HEK293 (cell line): ENCODE measurements at regions not wholly inside any gene's neighbourhood (a gene's known extent, or its start where the extent isn't known, plus 50 kb on each side); places are given as distances from the start of the nearest gene placed in this dataset.

Experiments
- CTCF ChIA-PET: fragments of 350-600 bp; formaldehyde crosslinking; extraction: SDS; loops from one replicate; lab custom pipeline; 2021; ENCODE audit warnings: antibody characterized with exemption; lab: Yijun Ruan, JAX
- POLR2A ChIA-PET: fragments of 300-600 bp; formaldehyde crosslinking; extraction: SDS; loops from one replicate; lab custom pipeline; 2020; ENCODE audit warnings: antibody characterized with exemption, inconsistent platforms; lab: Yijun Ruan, JAX
- H3K27ac ChIP-seq: fragments of 200-500 bp; sonication (Bioruptor generic); 2 replicates; pipeline ENCODE4 v1.5.1; 2014; ENCODE audit warnings: low read depth, low read length, control low read depth, inconsistent platforms; ENCODE audit errors: extremely low read depth
- H3K36me3 ChIP-seq, 2 experiments: fragments of 200-500 bp in 1 of 2; sonication (Bioruptor generic) in 1 of 2; 1 replicate in 1 of 2; 2 replicates in 1 of 2; pipeline ENCODE4 v1.5.1; 2014 to 2017; ENCODE audit warnings: inconsistent platforms in 2 of 2, low read length in 2 of 2; ENCODE audit not compliant: control insufficient read depth in 2 of 2, insufficient read depth in 1 of 2
- H3K4me1 ChIP-seq: fragments of 200-500 bp; sonication (Bioruptor generic); 2 replicates; pipeline ENCODE4 v1.5.1; 2014; ENCODE audit warnings: mild to moderate bottlenecking, low read length, inconsistent platforms; ENCODE audit not compliant: control insufficient read depth, insufficient read depth
- H3K4me3 ChIP-seq: 2 replicates; pipeline ENCODE4 v1.5.1; 2011; ENCODE audit warnings: low read depth, mild to moderate bottlenecking, control low read depth, low read length, moderate library complexity
- H3K9me3 ChIP-seq: fragments of 200-500 bp; sonication (Bioruptor generic); 2 replicates; pipeline ENCODE4 v1.5.1; 2014; ENCODE audit warnings: low read depth, low read length, inconsistent platforms; ENCODE audit not compliant: control insufficient read depth, insufficient read depth
- KLF9 ChIP-seq: fragments of 450-650 bp; formaldehyde crosslinking; IDR thresholded peaks from 2 replicates; pipeline ENCODE4 v1.5.1; 2016; ENCODE audit warnings: missing biosample characterization, missing genetic modification characterization, low read depth
- ZBTB49 ChIP-seq: fragments of 450-650 bp; formaldehyde crosslinking; IDR thresholded peaks from 2 replicates; pipeline ENCODE4 v1.5.1; 2016; ENCODE audit warnings: missing biosample characterization, missing genetic modification characterization, low read depth
- ZBTB8A ChIP-seq: fragments of 450-650 bp; formaldehyde crosslinking; IDR thresholded peaks from 2 replicates; pipeline ENCODE4 v1.5.1; 2016; ENCODE audit warnings: missing biosample characterization, missing genetic modification characterization
- ZFHX2 ChIP-seq: fragments of 450-650 bp; formaldehyde crosslinking; conservative IDR thresholded peaks from 2 replicates; pipeline ENCODE4 v1.5.1; 2016; ENCODE audit warnings: missing biosample characterization, missing genetic modification characterization
- ZFP3 ChIP-seq: fragments of 450-650 bp; formaldehyde crosslinking; IDR thresholded peaks from 2 replicates; pipeline ENCODE4 v1.5.1; 2016; ENCODE audit warnings: low read depth, missing biosample characterization, missing genetic modification characterization
- ZNF112 ChIP-seq: fragments of 450-650 bp; formaldehyde crosslinking; IDR thresholded peaks from 2 replicates; pipeline ENCODE4 v1.5.0; 2017; ENCODE audit warnings: missing biosample characterization, missing genetic modification characterization
- ZNF146 ChIP-seq: fragments of 450-650 bp; formaldehyde crosslinking; IDR thresholded peaks from 2 replicates; pipeline ENCODE4 v1.5.1; 2016; ENCODE audit warnings: missing biosample characterization, missing genetic modification characterization
- ZNF174 ChIP-seq: fragments of 450-650 bp; formaldehyde crosslinking; IDR thresholded peaks from 2 replicates; pipeline ENCODE4 v1.5.0; 2017; ENCODE audit warnings: missing biosample characterization, mild to moderate bottlenecking, missing genetic modification characterization
- ZNF266 ChIP-seq: fragments of 450-650 bp; formaldehyde crosslinking; IDR thresholded peaks from 2 replicates; pipeline ENCODE4 v1.5.1; 2016; ENCODE audit warnings: missing biosample characterization, missing genetic modification characterization, low read depth
- ZNF514 ChIP-seq: fragments of 450-650 bp; formaldehyde crosslinking; IDR thresholded peaks from 2 replicates; pipeline ENCODE4 v1.5.1; 2016; ENCODE audit warnings: missing biosample characterization, missing genetic modification characterization
- ZNF530 ChIP-seq: fragments of 450-650 bp; formaldehyde crosslinking; IDR thresholded peaks from 2 replicates; pipeline ENCODE4 v1.5.1; 2016; ENCODE audit warnings: low read depth, missing biosample characterization, missing genetic modification characterization
- ZNF660 ChIP-seq: fragments of 450-650 bp; IDR thresholded peaks from 2 replicates; pipeline ENCODE4 v1.5.1; 2018; ENCODE audit warnings: missing biosample characterization, mild to moderate bottlenecking, missing genetic modification characterization
- TF ChIP-seq, protein P1 (sequence below): fragments of 450-650 bp; formaldehyde crosslinking; IDR thresholded peaks from 2 replicates; pipeline ENCODE4; 2016; ENCODE audit warnings: missing biosample characterization, missing genetic modification characterization
- TF ChIP-seq, protein P2 (sequence below): fragments of 450-650 bp; formaldehyde crosslinking; IDR thresholded peaks from 2 replicates; pipeline ENCODE4 v1.5.1; 2016; ENCODE audit warnings: missing biosample characterization, missing genetic modification characterization, borderline replicate concordance

GRCh38 chr14:30016002-30016401 lies 88.4 kb upstream of the PRKD1 start:
- H3K27ac ChIP-seq, result no peak overlapping the region
- no peaks in the 10 kb centered on the region for H3K36me3 ChIP-seq
- no peak overlapping the region for H3K4me3 ChIP-seq
- no peak for TF ChIP-seq ZNF266 (tag by site-specific recombination)
- TF ChIP-seq ZBTB8A (tag by site-specific recombination), result no peak
- TF ChIP-seq KLF9, result no peak
- TF ChIP-seq, protein P1, sequence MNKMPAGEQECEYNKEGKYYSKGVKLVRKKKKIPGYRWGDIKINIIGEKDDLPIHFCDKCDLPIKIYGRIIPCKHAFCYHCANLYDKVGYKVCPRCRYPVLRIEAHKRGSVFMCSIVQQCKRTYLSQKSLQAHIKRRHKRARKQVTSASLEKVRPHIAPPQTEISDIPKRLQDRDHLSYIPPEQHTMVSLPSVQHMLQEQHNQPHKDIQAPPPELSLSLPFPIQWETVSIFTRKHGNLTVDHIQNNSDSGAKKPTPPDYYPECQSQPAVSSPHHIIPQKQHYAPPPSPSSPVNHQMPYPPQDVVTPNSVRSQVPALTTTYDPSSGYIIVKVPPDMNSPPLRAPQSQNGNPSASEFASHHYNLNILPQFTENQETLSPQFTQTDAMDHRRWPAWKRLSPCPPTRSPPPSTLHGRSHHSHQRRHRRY, result no peak
- TF ChIP-seq ZFHX2 (tag by site-specific recombination), result no peak
- TF ChIP-seq ZNF660, result no peak
- no peak for TF ChIP-seq ZNF174 (tag by site-specific recombination)
- no peak for TF ChIP-seq ZNF112 (tag by site-specific recombination)
- POLR2A ChIA-PET, result no interaction called here
- CTCF ChIA-PET, result no interaction called here
- no peaks in the 10 kb centered on the region for H3K9me3 ChIP-seq
- no peaks in the 10 kb centered on the region for H3K4me1 ChIP-seq

DNA sequence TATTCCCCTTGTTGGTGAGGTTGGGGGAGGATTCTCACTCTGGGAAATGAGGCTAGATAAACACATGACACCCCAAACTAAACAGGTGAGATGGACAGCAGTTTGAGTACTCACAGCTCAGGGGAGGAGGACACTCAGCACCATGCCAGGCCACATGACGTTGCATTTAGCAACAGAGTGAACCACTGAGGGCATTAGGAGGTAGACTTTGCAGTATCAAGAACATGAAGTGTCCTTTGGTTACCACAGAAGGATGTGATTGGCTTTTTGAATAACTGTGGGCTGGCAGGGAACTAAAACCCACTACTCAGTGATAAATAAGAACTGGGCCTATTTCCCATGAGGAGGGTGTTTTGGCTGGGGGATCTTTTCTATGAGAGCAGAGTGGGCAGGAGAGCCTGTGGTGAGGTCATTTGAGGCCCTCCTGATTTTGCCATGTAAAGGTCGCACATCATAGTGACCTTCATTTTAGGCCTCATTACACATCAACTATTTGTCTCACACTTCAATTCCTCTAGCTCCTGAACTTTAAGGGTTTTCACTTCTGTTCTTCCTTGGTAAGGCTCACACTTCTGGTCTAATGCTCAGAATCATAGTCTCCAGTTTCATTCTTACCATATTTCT lies 89.8 kb upstream of the PRKD1 start:
- Histone ChIP-seq H3K27ac (no peak overlapping the region), H3K9me3 (no peaks in the 10 kb centered on the region), H3K4me3 (no peak overlapping the region), H3K36me3 (no peaks in the 10 kb centered on the region), H3K4me1 (no peaks in the 10 kb centered on the region)
- CTCF ChIA-PET, result interaction anchor here (0.5 kb wide), 1 partner anchor 399 kb away, joined by 4 read pairs; no protein-coding TSS in a partner anchor
- POLR2A ChIA-PET, result no interaction called here
- no peak for TF ChIP-seq ZNF146 (tag by site-specific recombination)
- no peak for TF ChIP-seq ZBTB49 (tag by site-specific recombination)
- no peak for TF ChIP-seq ZNF514 (tag by site-specific recombination)
- no peak for TF ChIP-seq ZNF530 (tag by site-specific recombination)
- TF ChIP-seq ZFP3 (tag by site-specific recombination), result no peak
- TF ChIP-seq, protein P2, sequence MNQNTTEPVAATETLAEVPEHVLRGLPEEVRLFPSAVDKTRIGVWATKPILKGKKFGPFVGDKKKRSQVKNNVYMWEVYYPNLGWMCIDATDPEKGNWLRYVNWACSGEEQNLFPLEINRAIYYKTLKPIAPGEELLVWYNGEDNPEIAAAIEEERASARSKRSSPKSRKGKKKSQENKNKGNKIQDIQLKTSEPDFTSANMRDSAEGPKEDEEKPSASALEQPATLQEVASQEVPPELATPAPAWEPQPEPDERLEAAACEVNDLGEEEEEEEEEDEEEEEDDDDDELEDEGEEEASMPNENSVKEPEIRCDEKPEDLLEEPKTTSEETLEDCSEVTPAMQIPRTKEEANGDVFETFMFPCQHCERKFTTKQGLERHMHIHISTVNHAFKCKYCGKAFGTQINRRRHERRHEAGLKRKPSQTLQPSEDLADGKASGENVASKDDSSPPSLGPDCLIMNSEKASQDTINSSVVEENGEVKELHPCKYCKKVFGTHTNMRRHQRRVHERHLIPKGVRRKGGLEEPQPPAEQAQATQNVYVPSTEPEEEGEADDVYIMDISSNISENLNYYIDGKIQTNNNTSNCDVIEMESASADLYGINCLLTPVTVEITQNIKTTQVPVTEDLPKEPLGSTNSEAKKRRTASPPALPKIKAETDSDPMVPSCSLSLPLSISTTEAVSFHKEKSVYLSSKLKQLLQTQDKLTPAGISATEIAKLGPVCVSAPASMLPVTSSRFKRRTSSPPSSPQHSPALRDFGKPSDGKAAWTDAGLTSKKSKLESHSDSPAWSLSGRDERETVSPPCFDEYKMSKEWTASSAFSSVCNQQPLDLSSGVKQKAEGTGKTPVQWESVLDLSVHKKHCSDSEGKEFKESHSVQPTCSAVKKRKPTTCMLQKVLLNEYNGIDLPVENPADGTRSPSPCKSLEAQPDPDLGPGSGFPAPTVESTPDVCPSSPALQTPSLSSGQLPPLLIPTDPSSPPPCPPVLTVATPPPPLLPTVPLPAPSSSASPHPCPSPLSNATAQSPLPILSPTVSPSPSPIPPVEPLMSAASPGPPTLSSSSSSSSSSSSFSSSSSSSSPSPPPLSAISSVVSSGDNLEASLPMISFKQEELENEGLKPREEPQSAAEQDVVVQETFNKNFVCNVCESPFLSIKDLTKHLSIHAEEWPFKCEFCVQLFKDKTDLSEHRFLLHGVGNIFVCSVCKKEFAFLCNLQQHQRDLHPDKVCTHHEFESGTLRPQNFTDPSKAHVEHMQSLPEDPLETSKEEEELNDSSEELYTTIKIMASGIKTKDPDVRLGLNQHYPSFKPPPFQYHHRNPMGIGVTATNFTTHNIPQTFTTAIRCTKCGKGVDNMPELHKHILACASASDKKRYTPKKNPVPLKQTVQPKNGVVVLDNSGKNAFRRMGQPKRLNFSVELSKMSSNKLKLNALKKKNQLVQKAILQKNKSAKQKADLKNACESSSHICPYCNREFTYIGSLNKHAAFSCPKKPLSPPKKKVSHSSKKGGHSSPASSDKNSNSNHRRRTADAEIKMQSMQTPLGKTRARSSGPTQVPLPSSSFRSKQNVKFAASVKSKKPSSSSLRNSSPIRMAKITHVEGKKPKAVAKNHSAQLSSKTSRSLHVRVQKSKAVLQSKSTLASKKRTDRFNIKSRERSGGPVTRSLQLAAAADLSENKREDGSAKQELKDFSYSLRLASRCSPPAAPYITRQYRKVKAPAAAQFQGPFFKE (tag by site-specific recombination), result no peak
